HG03520 (cell line): ENCODE measurements at regions not wholly inside any gene's neighbourhood (a gene's known extent, or its start where the extent isn't known, plus 50 kb on each side); places are given as distances from the start of the nearest gene placed in this dataset.
"Not testable (repeated sequence)": the region's sequence is repeated elsewhere in the genome, so short reads cannot be mapped to it uniquely, and the experiment has no call there.

Experiments
- ATAC-seq: cut with Tn5 transposase; IDR thresholded peaks from one replicate; pipeline ENCODE4 v1.9.1; 2021; ENCODE audit warnings: mild to moderate bottlenecking, moderate library complexity; ENCODE audit not compliant: unreplicated experiment

DNA sequence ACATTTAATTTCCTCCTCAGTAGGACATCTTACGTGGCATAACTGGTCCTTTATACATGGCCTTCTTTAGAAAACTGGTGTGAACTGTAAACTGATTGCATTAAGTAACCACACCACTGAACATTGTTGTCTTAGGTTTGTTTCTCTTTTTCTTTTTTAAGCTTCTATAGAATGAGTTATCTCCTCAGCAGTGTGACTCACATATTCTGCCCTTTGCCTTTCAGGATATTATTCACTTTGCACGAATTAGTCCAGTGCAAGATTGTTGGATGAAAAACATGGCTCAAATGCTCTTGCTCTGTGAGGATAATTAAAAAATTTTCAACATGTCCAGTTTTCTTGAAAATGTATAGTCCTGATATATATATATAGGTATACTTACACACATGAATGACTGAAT lies 147.6 kb downstream of the KBTBD8 start:
- ATAC-seq = no peak

GRCh38 chr3:67154429-67154828 lies 156.3 kb downstream of the KBTBD8 start:
- no peak for ATAC-seq

GRCh38 chr3:67167481-67167880 lies 169.4 kb downstream of the KBTBD8 start:
- ATAC-seq = no peak

DNA sequence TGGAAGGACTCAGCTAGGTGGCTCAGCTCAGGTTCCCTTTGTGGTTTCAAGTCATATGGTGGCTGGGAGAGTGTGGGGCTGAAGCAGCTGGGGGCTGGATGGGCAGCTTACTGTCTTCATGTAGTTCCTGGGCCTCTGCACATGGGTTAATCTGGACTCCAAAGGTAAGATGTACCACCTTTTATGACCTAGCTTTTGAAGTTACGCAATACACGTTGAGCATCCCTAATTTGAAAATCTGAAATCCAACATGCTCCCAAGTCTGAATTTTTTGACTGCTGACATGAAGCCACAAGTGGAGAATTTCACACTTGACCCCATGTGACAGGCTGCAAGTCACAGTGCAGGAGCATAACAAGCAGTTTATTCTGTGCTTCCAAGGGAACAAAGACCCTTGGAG lies 173.7 kb downstream of the KBTBD8 start:
- no peak for ATAC-seq

DNA sequence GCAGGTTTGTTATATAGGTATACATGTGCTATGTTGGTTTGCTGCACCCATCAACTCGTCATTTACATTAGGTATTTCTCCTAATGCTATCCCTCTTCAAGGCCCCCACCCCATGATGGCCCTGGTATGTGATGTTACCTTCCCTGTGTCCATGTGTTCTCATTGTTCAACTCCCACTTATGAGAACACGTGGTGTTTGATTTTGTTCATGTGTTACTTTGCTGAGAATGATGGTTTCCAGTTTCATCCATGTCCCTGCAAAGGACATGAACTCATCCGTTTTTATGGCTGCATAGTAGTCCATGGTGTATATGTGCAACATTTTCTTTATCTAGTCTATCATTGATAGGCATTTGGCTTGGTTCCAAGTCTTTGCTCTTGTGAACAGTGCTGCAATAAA lies 175.0 kb downstream of the KBTBD8 start:
- not testable (repeated sequence) for ATAC-seq

DNA sequence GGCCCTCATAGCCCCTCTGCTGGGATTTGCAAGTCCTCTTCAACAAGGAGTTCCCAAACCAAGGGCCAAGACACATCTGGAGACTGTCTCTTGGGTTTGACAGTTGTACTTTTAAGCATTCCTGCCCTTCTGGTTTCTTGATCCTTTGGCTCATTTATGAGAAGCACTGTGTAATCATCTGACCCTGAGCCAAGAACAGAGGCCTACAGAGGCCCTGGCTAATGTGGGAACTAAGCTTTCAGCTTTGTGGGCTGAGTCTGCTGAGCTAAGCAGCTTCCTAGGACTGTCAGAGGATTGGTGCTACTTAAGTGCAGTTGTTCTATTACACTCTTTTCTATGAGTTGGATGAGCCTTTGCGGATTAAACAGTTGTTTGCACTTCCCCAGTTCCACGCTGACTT lies 178.3 kb downstream of the KBTBD8 start:
- no peak for ATAC-seq

DNA sequence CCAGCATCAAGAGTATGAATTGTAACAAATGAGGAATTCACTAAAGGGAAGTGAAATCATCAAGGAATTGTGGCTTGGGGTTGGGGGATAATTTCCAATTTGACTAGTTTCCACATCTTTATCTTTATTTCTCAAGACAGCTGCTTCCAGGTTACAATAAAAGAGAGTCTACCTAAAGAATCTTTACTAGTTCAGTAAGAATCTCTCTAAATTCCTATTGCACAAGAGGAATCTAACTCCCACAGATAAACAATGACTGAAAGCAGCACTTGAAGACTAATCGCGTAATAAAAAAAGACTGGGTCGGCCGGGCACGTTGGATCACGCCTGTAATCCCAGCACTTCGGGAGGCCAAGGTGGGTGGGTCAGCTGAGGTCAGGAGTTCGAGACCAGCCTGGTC lies 194.4 kb downstream of the KBTBD8 start:
- no peak for ATAC-seq

DNA sequence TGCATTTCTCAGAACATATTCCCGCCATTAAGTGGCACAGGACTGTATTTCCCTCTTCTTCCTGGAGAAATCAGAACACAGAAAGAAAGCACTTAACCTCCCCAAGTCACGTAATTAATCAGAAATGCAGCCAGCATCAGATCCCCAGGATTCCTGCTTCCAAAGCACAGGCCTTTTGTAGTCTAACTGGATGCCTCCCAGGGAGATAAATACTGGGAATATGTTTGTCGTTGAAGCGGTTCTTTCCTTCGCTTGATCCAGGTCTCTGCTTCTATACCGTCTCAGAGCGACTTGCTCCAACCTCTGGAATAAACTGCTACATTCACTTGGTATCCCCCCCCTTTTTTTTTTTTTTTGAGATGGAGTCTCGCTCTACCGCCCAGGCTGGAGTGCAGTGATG lies 198.6 kb downstream of the KBTBD8 start:
- ATAC-seq = no peak

- no peak for ATAC-seq
These were observed 200.3 kb downstream of the KBTBD8 start for GRCh38 chr3:67198374-67198773.

DNA sequence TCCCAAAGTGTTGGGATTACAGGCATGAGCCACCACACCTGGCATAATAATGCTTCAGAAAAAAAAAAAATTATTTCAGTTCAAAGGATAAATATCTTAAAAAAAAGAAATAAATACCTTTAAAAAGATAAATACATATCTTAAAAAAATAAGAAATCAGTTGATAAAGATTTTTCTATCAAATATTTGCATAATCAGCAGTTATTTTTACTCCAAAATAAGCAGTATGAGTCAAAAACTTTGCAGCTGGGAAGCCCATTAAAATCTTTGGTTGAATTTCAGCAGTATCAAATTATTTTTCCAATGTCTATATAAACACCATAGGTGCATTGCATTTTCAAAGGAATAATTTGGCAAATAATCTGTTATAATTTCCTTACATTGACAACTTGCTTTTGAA lies 202.5 kb downstream of the KBTBD8 start:
- ATAC-seq = no peak

- ATAC-seq = no peak
These were observed 202.9 kb downstream of the KBTBD8 start for GRCh38 chr3:67201026-67201425.

DNA sequence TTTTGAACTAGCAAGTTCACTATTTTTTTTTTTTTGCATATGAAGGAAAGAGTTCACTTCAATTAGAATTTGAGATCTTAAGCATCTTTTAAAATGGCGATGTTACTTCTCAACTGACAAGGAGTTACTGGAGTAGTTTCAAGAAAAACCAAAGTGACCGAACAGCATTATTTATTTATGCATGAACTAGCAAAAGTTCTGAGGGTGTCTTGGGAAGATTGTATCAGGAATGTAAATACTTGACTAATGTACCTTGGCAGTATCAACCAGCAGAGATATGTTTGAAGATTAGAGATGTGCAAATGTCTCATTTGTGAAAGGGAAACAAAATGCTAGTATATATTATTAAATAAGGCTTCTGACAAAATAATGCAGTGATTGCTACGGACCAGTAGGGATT lies 203.9 kb downstream of the KBTBD8 start:
- no peak for ATAC-seq

GRCh38 chr3:67204951-67205350 lies 206.8 kb downstream of the KBTBD8 start:
- no peak for ATAC-seq

DNA sequence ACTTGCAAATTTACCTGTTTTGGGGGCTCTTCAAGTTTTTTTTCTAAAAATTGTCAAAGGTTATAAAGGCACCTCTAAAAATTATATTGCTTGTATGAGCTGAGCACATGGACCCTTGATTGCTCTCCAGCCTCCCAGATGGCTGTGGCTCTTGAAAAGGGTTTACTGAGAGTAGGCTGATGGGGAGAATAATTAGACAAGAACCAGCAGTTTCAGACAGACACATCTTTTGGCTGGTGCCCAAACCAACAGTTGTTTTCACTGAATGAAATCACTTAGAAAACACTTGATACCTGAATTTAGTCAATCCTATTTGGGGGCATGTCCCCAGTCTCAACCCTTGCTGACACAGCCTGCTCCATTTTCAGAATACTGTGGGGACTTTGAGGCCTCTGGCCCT lies 217.6 kb downstream of the KBTBD8 start:
- ATAC-seq = no peak

- no peak for ATAC-seq
These were observed 228.9 kb downstream of the KBTBD8 start for GRCh38 chr3:67227030-67227429.

DNA sequence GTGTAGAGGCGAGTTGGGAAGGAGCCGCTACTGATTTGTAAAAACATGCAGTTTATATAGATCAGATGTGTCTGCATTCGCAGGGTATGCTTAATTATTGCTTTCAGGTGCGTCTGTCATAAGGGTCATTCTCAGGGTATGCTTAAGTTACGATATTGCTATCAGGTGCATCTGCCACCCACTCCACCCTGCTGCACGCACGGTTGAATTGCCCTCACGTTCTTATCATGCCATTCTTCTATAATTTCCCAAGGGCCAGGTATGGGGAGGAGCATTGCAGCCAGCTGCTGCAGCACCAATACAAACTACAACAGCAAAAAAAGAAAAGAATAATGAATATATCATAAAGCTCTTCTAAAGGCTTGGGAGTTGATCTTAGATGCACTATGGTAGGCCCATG lies 230.0 kb downstream of the KBTBD8 start:
- no peak for ATAC-seq

- no peak for ATAC-seq
These were observed 234.5 kb downstream of the KBTBD8 start for GRCh38 chr3:67232642-67233041.

GRCh38 chr3:67239353-67239752 lies 241.2 kb downstream of the KBTBD8 start:
- ATAC-seq = no peak

- ATAC-seq = no peak
These were observed 243.0 kb downstream of the KBTBD8 start for GRCh38 chr3:67241084-67241483.

DNA sequence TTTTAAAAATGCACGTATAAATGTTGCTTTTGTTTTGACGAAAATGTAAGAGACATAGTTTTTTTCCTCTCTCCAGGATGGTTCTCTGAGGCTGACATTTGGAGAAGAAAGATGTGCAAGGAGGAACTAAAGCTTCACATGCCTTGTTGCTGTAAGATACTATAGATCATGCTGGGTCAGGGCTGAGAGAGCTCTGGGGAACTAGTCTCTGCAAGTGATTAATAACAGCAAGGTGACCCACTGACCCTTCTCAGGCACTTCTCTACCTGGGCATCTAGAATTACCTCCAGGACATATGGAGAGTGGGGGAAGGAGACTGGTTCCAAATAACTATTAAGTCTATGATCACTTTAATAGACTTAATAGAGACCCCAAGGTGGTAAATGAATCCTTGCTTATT lies 246.0 kb downstream of the KBTBD8 start:
- ATAC-seq = no peak

GRCh38 chr3:67245545-67245944 lies 247.4 kb downstream of the KBTBD8 start:
- ATAC-seq = no peak

- no peak for ATAC-seq
These were observed 250.6 kb downstream of the KBTBD8 start for GRCh38 chr3:67248726-67249125.

DNA sequence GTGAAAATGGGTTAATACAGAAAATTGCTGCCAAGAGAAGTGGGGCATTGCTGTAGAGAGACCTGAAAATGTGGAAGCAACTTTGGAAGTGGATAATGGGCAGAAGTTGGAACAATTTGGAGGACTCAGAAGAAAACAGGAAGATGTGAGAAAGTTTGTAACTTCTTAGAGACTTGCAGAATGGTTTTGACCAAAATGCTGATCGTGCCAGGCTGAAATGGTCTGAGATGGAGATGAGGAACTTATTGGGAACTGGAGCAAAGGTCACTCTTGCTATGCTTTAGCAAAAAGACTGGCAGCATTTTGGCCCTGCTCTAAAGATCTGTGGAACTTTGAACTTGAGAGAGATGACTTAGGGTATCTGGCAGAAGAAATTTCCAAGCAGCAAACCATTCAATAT lies 254.8 kb downstream of the KBTBD8 start:
- ATAC-seq = not testable (repeated sequence)
